PFSK-1 (cell line): ENCODE measurements at regions not wholly inside any gene's neighbourhood (a gene's known extent, or its start where the extent isn't known, plus 50 kb on each side); places are given as distances from the start of the nearest gene placed in this dataset.

Experiments used
- FOXP2 ChIP-seq: optimal IDR thresholded peaks from 2 replicates; pipeline ENCODE3; 2011; ENCODE audit warnings: borderline replicate concordance, control low read depth, inconsistent platforms; ENCODE audit not compliant: insufficient read depth; ENCODE audit errors: extremely low read length, extremely low read depth
- POLR2AphosphoS5 ChIP-seq: IDR thresholded peaks from 2 replicates; pipeline ENCODE4 v1.6.1; 2012; ENCODE audit warnings: low read depth, mild to moderate bottlenecking, control low read depth, low read length, moderate library complexity
- SIN3A ChIP-seq: IDR thresholded peaks from 2 replicates; pipeline ENCODE4 v1.6.1; 2012; ENCODE audit warnings: mild to moderate bottlenecking, low read length, moderate library complexity, borderline replicate concordance; ENCODE audit not compliant: insufficient read depth
- TAF1 ChIP-seq: IDR thresholded peaks from 2 replicates; pipeline ENCODE4 v1.6.1; 2012; ENCODE audit warnings: low read length, control low read depth, borderline replicate concordance; ENCODE audit not compliant: insufficient read depth
- TF ChIP-seq, protein P1 (sequence below), 2 experiments: IDR thresholded peaks; 2 replicates each; pipeline versions ENCODE4 v1.6.1 to v1.8.0; 2011 to 2012; ENCODE audit warnings: low read depth in 2 of 2, low read length in 2 of 2, control low read depth in 1 of 2, inconsistent platforms in 1 of 2, mild to moderate bottlenecking in 1 of 2, moderate library complexity in 1 of 2; ENCODE audit not compliant: insufficient read depth in 1 of 2

GRCh38 chr12:42758806-42759205, 169.3 kb upstream of the PRICKLE1 start:
- TF ChIP-seq SIN3A, result no peak
- no peak for TF ChIP-seq POLR2AphosphoS5
- no peak for TF ChIP-seq TAF1
- no peak for TF ChIP-seq FOXP2
- TF ChIP-seq, protein P1, sequence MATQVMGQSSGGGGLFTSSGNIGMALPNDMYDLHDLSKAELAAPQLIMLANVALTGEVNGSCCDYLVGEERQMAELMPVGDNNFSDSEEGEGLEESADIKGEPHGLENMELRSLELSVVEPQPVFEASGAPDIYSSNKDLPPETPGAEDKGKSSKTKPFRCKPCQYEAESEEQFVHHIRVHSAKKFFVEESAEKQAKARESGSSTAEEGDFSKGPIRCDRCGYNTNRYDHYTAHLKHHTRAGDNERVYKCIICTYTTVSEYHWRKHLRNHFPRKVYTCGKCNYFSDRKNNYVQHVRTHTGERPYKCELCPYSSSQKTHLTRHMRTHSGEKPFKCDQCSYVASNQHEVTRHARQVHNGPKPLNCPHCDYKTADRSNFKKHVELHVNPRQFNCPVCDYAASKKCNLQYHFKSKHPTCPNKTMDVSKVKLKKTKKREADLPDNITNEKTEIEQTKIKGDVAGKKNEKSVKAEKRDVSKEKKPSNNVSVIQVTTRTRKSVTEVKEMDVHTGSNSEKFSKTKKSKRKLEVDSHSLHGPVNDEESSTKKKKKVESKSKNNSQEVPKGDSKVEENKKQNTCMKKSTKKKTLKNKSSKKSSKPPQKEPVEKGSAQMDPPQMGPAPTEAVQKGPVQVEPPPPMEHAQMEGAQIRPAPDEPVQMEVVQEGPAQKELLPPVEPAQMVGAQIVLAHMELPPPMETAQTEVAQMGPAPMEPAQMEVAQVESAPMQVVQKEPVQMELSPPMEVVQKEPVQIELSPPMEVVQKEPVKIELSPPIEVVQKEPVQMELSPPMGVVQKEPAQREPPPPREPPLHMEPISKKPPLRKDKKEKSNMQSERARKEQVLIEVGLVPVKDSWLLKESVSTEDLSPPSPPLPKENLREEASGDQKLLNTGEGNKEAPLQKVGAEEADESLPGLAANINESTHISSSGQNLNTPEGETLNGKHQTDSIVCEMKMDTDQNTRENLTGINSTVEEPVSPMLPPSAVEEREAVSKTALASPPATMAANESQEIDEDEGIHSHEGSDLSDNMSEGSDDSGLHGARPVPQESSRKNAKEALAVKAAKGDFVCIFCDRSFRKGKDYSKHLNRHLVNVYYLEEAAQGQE (IDR thresholded peaks at IDR 0.05; ENCODE audit: insufficient read depth in 1 of 2, low read depth in 2 of 2, low read length in 2 of 2), result no peak

DNA sequence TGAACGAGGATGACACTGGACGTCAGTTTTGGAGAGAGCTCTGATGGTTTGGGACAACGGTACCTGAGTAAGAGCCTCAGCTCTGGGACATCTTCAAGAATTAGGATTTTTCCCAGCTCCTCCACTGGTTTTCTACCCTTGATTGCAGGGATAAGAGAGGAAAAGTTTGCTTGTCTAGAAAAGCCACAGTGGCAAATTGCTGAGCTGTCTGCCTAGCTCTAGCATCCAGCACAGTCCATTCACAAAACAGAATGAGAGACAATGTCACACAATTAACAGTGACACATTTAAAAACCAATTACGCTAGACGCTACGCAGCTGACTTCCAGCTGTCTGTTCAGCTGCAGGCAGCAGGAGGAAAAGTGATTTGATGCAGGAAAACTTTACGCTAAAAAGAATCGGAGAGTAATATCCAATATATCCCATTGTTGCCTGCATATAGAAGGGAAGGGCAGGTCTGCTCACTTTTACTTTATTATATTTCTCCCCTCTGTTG, 168.1 kb upstream of the PRICKLE1 start:
- TF ChIP-seq POLR2AphosphoS5, result no peak
- TF ChIP-seq FOXP2, result no peak
- no peak for TF ChIP-seq SIN3A

GRCh38 chr12:42756841-42757623, 167.5 kb upstream of the PRICKLE1 start:
- TF ChIP-seq TAF1 (no peak), SIN3A (no peak), FOXP2 (no peak), POLR2AphosphoS5 (no peak)
- TF ChIP-seq, protein P1 (IDR thresholded peaks at IDR 0.05; ENCODE audit: insufficient read depth in 1 of 2, low read depth in 2 of 2, low read length in 2 of 2), result no peak

DNA sequence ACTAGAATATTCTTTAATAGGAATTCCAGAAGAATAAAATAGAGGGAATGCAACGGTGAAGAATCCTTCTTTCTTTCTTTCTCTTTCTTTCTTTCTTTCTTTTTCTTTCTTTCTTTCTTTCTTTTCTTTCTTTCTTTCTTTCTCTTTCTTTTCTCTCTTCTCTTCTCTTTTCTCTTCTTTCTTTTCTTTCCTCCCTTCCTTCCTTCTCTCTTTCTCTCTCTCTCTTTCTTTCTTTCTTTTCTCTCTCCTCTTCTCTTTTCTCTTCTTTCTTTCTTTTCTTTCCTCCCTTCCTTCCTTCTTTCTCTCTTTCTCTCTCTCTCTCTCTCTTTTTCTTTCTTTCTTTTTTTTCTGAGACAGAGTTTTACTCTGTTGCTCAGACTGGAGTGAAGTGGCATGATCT, 160.8 kb upstream of the PRICKLE1 start:
- no peak for TF ChIP-seq POLR2AphosphoS5
- no peak for TF ChIP-seq TAF1
- TF ChIP-seq FOXP2, result no peak
- TF ChIP-seq, protein P1 (IDR thresholded peaks at IDR 0.05; ENCODE audit: insufficient read depth in 1 of 2, low read depth in 2 of 2, low read length in 2 of 2), result no peak
- TF ChIP-seq SIN3A, result no peak

GRCh38 chr12:42749239-42749638, 159.7 kb upstream of the PRICKLE1 start:
- no peak for TF ChIP-seq TAF1

- no peak for TF ChIP-seq SIN3A
- TF ChIP-seq FOXP2, result no peak
- TF ChIP-seq, protein P1 (IDR thresholded peaks at IDR 0.05; ENCODE audit: insufficient read depth in 1 of 2, low read depth in 2 of 2, low read length in 2 of 2), result no peak
- no peak for TF ChIP-seq TAF1
- TF ChIP-seq POLR2AphosphoS5, result no peak
Measured at GRCh38 chr12:42744539-42745182, 155.1 kb upstream of the PRICKLE1 start.
